NCI-H69 (cell line): ENCODE measurements at regions not wholly inside any gene's neighbourhood (a gene's known extent, or its start where the extent isn't known, plus 50 kb on each side); places are given as distances from the start of the nearest gene placed in this dataset.

Source experiments
- DNase-seq: peaks from one replicate; lab custom pipeline; 2025; lab: John Stamatoyannopoulos, UW

- no peak for DNase-seq
Measured at GRCh38 chr12:92650228-92650822, 52.5 kb upstream of the PLEKHG7 start.

- peak; percentile 85 for DNase-seq
Measured at GRCh38 chr12:92649511-92650227, 53.1 kb upstream of the PLEKHG7 start.

DNA sequence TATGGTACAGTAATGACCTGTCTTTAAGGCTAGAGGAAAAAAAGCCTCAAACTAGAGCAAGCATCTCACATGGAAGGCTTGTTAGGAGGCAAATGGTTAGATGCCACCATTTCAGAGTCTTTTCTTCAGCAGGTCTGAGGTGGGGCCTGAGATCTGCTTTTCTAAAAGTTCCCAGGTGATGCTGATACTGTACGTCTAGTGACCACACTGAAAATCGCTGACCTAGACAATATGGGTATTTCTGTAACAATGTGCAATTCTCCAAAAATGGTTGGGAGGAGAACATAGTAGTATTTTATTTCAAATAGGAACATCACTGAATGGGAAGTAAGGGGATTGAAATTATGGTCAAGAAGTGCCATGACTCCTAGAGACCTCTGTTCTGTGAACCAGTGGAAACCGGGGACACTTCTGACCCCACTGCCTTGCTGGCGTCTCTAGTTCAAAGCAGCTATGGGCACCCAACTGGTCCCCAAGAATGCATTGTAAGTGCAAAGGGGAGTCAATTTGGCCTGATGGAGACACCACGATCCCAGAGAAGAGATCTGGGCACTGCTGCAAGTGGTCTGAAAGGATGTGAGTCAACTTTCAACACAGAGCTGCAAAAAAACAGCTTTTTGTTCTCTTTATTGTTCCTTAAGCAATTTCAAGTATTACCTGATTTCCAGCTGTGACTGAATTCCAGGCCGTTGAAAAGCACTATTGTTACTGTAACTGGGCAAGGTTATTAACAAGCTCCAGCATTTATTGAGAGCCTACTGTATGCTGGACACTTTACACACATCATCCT lies 54.4 kb upstream of the PLEKHG7 start:
- no peak for DNase-seq

GRCh38 chr12:92641291-92641690 lies 61.5 kb upstream of the PLEKHG7 start:
- DNase-seq: no peak

DNA sequence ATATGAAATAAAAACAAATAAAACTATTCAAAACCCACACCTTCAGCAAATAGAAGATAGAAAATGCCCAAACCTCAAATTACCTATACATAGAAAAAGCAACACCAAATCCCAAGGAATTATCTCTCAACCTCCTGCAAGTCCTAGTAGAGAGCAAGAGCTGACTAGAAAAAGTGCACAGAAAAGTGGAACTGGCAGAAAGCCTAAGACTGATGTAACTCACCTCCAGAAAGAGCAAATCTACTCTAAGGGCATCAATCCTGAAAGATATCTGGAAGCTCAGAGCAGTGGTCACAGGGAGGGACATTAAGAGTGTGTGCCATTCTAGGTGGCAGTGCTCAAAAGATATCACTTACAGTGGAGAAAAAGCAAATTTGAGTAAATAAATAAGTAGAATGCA lies 62.1 kb upstream of the PLEKHG7 start:
- DNase-seq: peak; percentile 21

- peak; percentile 89 for DNase-seq
Measured at GRCh38 chr12:92639017-92639416, 63.8 kb upstream of the PLEKHG7 start.

GRCh38 chr12:92634730-92635129 lies 68.1 kb upstream of the PLEKHG7 start:
- no peak for DNase-seq

DNA sequence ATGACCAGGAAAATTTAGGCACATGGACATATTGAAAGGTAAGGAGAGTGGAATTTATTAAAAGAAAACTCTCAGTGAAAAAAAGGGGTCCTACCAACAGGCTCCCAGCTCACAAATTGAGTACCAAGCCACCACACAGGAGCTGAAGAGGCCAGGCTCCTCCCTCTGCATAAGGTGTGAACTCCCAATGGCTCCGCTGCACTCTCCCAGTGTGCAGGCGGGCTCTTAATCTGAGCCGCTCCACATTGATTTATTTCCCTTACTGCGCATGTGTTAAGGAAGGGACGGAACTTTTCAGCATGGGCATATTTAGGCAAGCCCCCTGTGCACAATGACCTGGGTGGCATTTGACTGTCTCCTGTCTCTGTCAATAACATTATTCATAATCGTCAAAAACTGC lies 68.6 kb upstream of the PLEKHG7 start:
- peak; percentile 24 for DNase-seq

- no peak for DNase-seq
Measured at GRCh38 chr12:92630968-92631367, 71.8 kb upstream of the PLEKHG7 start.

GRCh38 chr12:92629349-92630065 lies 73.3 kb upstream of the PLEKHG7 start:
- DNase-seq: peak; percentile 83

- DNase-seq: no peak
Measured at GRCh38 chr12:92628476-92628875, 74.3 kb upstream of the PLEKHG7 start.

DNA sequence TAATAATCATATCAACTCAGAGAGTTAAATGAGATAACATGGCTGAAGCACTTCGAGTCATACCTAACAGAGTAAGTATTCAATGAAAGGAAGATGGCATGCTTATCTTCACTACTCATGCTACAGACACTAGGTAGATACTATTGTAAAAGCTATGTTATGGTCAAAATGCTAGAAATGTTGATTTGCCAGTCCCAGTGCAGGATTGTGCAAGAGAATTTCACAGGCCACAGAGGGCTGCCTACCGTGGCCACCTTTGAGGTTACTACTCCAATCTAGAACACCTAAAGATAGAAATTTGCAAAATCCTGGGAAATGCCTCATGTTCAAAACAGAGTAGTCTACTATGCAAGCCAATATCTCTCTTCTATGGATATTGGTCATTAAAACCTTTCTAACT lies 75.3 kb upstream of the PLEKHG7 start:
- no peak for DNase-seq

DNA sequence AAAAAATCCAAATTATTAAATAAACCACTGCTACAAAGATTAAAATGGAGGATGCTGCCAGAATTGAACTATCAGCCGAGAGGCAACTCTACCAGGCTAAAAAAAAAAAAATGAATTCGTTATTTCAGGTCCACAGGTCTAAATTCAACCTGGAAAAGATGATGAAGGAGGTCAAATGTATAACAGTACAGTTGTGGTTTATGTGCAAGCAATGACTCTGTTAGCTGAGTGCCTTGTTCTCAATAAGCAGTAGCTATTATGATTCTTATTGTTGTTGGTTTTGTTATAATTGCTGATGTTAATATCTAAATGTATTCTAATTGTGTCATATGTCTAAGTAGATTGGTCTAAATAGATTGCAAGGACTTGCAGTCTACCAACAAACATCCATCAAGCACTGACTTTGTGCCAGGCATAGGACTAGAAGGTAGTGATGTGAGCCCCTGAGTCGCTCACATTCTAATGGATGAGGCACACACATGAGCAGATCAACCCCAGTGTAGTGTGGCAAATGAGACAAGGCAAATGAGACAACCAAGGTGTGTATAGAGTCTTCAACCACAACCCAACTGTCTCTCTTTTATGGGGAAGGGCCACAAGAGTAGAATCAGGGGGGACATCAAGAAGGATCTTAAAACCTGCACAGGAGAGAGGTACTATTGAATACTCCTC lies 77.0 kb upstream of the PLEKHG7 start:
- DNase-seq: no peak

- DNase-seq: no peak
Measured at GRCh38 chr12:92624236-92624635, 78.6 kb upstream of the PLEKHG7 start.

DNA sequence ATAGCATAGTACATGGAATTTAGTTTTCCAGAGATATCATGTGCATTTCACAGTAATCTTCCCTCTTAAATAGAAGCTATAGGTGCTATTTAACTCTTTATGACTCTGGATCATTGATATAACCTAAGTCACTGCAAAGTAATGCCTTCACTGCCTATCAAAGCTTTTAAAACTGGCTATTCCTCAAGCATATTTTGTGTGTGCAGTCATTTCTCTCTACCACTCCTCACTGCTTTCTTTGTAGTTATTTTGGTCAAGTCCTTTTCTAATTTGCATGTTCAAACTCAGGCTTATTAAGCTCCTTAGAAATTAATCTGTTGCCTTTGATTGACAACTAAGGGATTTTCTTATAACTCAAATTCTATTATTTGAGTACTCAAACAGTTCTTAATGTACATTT lies 79.4 kb upstream of the PLEKHG7 start:
- DNase-seq: no peak

DNA sequence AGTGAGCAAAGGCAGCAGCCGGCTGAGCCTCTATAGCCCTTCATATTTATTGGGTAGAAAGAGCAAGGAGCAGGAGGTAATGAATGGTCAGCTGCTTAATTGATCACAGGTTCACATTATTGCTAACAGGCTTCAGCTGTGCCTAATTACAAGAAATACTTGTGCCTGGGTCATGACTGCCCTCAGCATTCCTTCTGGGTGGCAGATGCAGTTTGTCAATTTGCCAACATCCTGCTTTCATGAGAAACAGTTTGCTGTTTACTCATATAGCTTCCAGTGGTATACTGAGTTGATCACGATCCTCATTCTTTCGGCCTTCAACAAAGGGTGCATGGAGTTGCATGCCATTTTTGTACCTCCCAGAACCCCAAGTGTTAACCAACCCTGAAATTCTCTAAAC lies 81.0 kb upstream of the PLEKHG7 start:
- no peak for DNase-seq

DNA sequence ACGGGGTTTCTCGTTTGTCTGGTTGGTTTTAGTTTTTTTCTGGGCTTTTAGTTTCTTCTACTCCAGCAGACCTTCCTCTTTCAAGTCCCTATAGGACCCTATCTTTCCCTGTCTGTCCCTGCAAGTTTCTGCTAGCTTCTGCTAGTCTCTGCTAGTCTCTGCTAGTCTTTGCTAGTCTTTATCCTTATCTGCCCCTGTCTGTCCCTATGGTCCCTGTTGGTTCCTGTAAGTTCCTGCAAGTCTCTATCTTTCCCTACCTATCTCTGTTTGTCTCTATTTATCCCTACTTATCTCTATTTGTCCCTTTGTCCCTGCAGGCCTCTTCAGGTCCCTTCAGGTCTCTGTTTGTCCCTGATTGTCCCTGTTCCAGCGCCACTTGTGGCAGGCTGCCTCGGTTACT lies 81.5 kb upstream of the PLEKHG7 start:
- DNase-seq: no peak

DNA sequence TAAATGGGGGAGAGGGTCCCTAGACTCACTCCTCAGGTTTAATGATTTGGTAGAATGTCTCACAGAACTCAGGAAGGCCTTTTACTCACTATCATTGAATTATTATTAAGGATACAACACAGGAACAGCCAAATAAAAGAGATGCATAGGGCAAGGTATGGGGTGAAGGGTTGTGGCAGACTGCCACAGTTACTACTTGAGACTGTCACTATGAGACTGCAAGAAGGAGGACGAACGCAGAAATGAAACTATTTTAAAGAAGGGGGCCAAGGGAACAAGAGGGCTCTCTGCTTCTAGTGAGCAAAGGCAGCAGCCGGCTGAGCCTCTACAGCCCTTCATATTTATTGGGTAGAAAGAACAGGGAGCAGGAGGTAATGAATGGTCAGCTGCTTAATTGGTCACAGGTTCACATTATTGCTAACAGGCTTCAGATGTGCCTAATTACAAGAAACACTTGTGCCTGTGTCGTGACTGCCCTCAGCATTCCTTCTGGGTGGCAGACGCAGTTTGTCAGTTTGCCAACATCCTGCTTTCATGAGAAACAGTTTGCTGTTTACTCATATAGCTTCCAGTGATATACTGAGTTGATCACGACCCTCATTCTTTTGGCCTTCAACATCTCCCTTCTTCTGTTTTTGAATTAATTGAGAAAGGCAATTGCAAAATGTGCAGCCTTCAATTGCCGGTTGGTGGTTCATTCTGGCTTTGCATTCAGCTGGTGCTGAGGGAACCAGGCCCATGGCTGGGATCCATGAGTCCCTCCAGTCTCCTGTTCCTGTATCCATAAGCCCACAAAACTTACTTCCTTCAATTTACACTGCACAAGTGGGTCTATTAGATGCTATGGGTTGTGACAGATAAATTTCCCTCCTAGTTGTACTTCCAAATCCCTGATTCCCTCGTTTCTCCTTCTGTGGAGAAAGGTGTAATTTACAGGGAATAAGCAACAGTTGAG lies 82.8 kb upstream of the PLEKHG7 start:
- DNase-seq: no peak

GRCh38 chr12:92619026-92619425 lies 83.8 kb upstream of the PLEKHG7 start:
- no peak for DNase-seq

- DNase-seq: peak; percentile 68
Measured at GRCh38 chr12:92615703-92616102, 87.1 kb upstream of the PLEKHG7 start.

- DNase-seq: no peak
Measured at GRCh38 chr12:92615086-92615485, 87.7 kb upstream of the PLEKHG7 start.
